UCSD-AML1 (cell line): ENCODE measurements at regions not wholly inside any gene's neighbourhood (a gene's known extent, or its start where the extent isn't known, plus 50 kb on each side); places are given as distances from the start of the nearest gene placed in this dataset.
"Not testable (repeated sequence)": the region's sequence is repeated elsewhere in the genome, so short reads cannot be mapped to it uniquely, and the experiment has no call there.

Experiments used
- DNase-seq: peaks from one replicate; lab custom pipeline; 2025; ENCODE audit not compliant: unreplicated experiment; lab: John Stamatoyannopoulos, UW

- DNase-seq: no peak
These were observed 293.7 kb downstream of the TTC6 start for GRCh38 chr14:37889087-37889486.

GRCh38 chr14:37890095-37890494 is 294.7 kb downstream of the TTC6 start:
- DNase-seq: no peak

- DNase-seq: not testable (repeated sequence)
These were observed 296.1 kb downstream of the TTC6 start for GRCh38 chr14:37891500-37891899.

- no peak for DNase-seq
These were observed 299.0 kb downstream of the TTC6 start for GRCh38 chr14:37894463-37894862.

GRCh38 chr14:37899365-37899764 is 303.9 kb downstream of the TTC6 start:
- DNase-seq: no peak

- DNase-seq: no peak
These were observed 305.1 kb downstream of the TTC6 start for GRCh38 chr14:37900561-37900960.

GRCh38 chr14:37901978-37902377 is 305.7 kb upstream of the SSTR1 start:
- DNase-seq: no peak

- no peak for DNase-seq
These were observed 304.1 kb upstream of the SSTR1 start for GRCh38 chr14:37903343-37904191.

- DNase-seq: no peak
These were observed 283.1 kb upstream of the SSTR1 start for GRCh38 chr14:37924622-37925021.

GRCh38 chr14:37932008-37932407 is 275.7 kb upstream of the SSTR1 start:
- no peak for DNase-seq

GRCh38 chr14:37932481-37932880 is 275.2 kb upstream of the SSTR1 start:
- DNase-seq: no peak

- no peak for DNase-seq
These were observed 270.7 kb upstream of the SSTR1 start for GRCh38 chr14:37936971-37937370.

- DNase-seq: no peak
These were observed 268.2 kb upstream of the SSTR1 start for GRCh38 chr14:37939442-37940028.

GRCh38 chr14:37945959-37946358 is 261.7 kb upstream of the SSTR1 start:
- DNase-seq: no peak

- no peak for DNase-seq
These were observed 260.9 kb upstream of the SSTR1 start for GRCh38 chr14:37946819-37947218.

- no peak for DNase-seq
These were observed 259.4 kb upstream of the SSTR1 start for GRCh38 chr14:37948266-37948665.

- no peak for DNase-seq
These were observed 239.0 kb upstream of the SSTR1 start for GRCh38 chr14:37968664-37969240.

GRCh38 chr14:37969511-37969979 is 238.2 kb upstream of the SSTR1 start:
- no peak for DNase-seq

GRCh38 chr14:37970696-37971095 is 237.0 kb upstream of the SSTR1 start:
- no peak for DNase-seq

GRCh38 chr14:37972941-37973887 is 234.5 kb upstream of the SSTR1 start:
- DNase-seq: no peak

GRCh38 chr14:37974421-37974820 is 233.3 kb upstream of the SSTR1 start:
- no peak for DNase-seq
